ENCODE measurements at regions not wholly inside any gene's neighbourhood (a gene's known extent, or its start where the extent isn't known, plus 50 kb on each side); places are given as distances from the start of the nearest gene placed in this dataset.

DNA sequence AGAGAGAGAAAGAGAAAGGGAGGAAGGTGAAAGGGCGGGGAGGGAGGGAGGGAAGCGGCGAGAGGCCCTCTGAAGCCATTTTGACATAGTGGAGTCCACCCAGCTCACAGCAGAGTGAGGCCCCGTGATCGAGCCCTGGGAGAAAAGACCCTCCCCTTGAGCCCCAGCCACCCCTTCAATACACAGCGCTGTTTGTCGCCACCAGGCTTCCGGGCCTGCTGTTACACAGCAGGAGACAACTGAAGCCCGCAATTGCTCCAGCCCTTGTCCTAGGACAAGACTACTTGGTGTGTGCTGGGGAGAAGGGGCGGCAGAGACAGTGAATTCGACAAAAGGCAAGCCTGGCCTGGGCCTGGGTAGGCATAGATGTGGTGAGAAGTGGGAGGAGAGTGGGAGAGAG lies 67.3 kb downstream of the PRR18 start:
- TF ChIP-seq EZH2phosphoT487 (IDR thresholded peaks at IDR 0.05; ENCODE audit: low read length) (no peak), EZH2 (optimal IDR thresholded peaks at IDR 0.05; ENCODE audit: low read depth, low read length) (no peak)
- TF ChIP-seq, protein P1, sequence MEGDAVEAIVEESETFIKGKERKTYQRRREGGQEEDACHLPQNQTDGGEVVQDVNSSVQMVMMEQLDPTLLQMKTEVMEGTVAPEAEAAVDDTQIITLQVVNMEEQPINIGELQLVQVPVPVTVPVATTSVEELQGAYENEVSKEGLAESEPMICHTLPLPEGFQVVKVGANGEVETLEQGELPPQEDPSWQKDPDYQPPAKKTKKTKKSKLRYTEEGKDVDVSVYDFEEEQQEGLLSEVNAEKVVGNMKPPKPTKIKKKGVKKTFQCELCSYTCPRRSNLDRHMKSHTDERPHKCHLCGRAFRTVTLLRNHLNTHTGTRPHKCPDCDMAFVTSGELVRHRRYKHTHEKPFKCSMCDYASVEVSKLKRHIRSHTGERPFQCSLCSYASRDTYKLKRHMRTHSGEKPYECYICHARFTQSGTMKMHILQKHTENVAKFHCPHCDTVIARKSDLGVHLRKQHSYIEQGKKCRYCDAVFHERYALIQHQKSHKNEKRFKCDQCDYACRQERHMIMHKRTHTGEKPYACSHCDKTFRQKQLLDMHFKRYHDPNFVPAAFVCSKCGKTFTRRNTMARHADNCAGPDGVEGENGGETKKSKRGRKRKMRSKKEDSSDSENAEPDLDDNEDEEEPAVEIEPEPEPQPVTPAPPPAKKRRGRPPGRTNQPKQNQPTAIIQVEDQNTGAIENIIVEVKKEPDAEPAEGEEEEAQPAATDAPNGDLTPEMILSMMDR (IDR thresholded peaks at IDR 0.05; ENCODE audit: low read length) = no peak
- Histone ChIP-seq H3K4me2 (ENCODE audit: low read depth, low read length) (no peak overlapping the region), H3K27me3 (replicated peaks; ENCODE audit: insufficient read depth, low read length) (no peaks in the 10 kb centered on the region), H3K36me3 (replicated peaks; ENCODE audit: insufficient read depth, low read length) (no peaks in the 10 kb centered on the region), H2AFZ (ENCODE audit: low read length) (no peak overlapping the region), H3K79me2 (ENCODE audit: low read length) (no peaks in the 10 kb centered on the region), H3F3A (ENCODE audit: insufficient read depth, low read length) (no peaks in the 10 kb centered on the region), H3K9me2 (replicated peaks; ENCODE audit: insufficient read depth, low read length) (no peaks in the 10 kb centered on the region), H3K9me3 (replicated peaks; ENCODE audit: insufficient read depth, low read length) (no peaks in the 10 kb centered on the region), H3K4me1 (ENCODE audit: low read length) (no peaks in the 10 kb centered on the region), H3K4me3 (ENCODE audit: low read length) (no peak overlapping the region), H3K9ac (ENCODE audit: low read length) (no peak overlapping the region), H3K27ac (ENCODE audit: low read length) (no peak overlapping the region), H4K20me1 (ENCODE audit: insufficient read depth, low read length) (no peaks in the 10 kb centered on the region)
- DNase-seq = no peak

DNA sequence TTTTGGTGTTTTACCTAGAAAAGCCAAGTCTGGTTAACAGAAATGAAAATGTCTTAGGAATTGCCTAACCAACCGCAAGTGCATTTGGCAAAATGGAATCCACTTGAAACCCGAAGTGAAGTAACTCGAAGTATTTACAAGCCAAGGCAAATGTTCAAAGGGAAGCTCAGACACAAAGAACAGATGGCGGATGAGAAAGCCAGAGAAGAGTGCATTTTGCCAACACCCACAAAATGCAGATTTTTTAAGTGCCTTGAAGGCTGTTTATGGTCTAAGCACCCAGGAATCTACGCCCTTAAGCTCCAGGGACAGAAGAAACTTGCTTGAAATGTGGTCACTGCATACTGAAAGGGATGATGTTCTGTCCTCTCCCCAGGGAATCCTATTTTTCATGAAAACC lies 70.0 kb upstream of the TBXT start:
- Histone ChIP-seq H3K9ac (ENCODE audit: low read length) (no peak overlapping the region), H3K4me2 (ENCODE audit: low read depth, low read length) (no peak overlapping the region), H3K4me1 (ENCODE audit: low read length) (no peaks in the 10 kb centered on the region), H3F3A (ENCODE audit: insufficient read depth, low read length) (no peaks in the 10 kb centered on the region), H3K27ac (ENCODE audit: low read length) (no peak overlapping the region), H3K9me3 (replicated peaks; ENCODE audit: insufficient read depth, low read length) (no peaks in the 10 kb centered on the region), H3K36me3 (replicated peaks; ENCODE audit: insufficient read depth, low read length) (no peaks in the 10 kb centered on the region), H3K79me2 (ENCODE audit: low read length) (no peaks in the 10 kb centered on the region), H3K9me2 (replicated peaks; ENCODE audit: insufficient read depth, low read length) (no peaks in the 10 kb centered on the region), H3K27me3 (replicated peaks; ENCODE audit: insufficient read depth, low read length) (no peaks in the 10 kb centered on the region), H3K4me3 (ENCODE audit: low read length) (no peak overlapping the region), H2AFZ (ENCODE audit: low read length) (no peak overlapping the region), H4K20me1 (ENCODE audit: insufficient read depth, low read length) (no peaks in the 10 kb centered on the region)
- TF ChIP-seq EZH2phosphoT487 (IDR thresholded peaks at IDR 0.05; ENCODE audit: low read length) (no peak), EZH2 (optimal IDR thresholded peaks at IDR 0.05; ENCODE audit: low read depth, low read length) (no peak)
- TF ChIP-seq, protein P1 (IDR thresholded peaks at IDR 0.05; ENCODE audit: low read length) = no peak
- DNase-seq = no peak

DNA sequence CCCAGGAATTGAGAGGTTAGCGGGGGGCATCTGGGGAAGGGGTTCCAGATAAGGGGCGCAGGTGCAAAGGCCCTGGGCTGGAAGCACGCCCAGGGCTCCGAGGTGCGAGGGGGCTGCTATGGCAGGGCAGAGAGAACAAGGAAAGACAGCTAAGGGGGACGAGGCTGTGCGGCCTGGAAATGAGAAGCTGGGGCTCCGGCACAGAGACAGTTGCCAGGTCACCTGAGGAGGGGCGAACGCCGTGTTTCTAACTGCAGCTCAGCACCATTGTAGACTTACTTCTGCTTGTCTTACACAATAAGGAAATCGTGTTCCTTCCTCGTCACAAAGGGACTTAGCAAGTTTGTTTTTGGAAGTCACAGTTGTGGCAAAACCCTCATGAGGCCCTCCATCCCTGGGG lies 68.9 kb upstream of the TBXT start:
- Histone ChIP-seq H3K9ac (ENCODE audit: low read length) (no peak overlapping the region), H3K4me3 (ENCODE audit: low read length) (no peak overlapping the region), H3K4me2 (ENCODE audit: low read depth, low read length) (no peak overlapping the region), H3F3A (ENCODE audit: insufficient read depth, low read length) (no peaks in the 10 kb centered on the region), H3K79me2 (ENCODE audit: low read length) (no peaks in the 10 kb centered on the region), H3K36me3 (replicated peaks; ENCODE audit: insufficient read depth, low read length) (no peaks in the 10 kb centered on the region), H4K20me1 (ENCODE audit: insufficient read depth, low read length) (no peaks in the 10 kb centered on the region), H3K27me3 (replicated peaks; ENCODE audit: insufficient read depth, low read length) (no peaks in the 10 kb centered on the region), H3K27ac (ENCODE audit: low read length) (no peak overlapping the region), H3K9me3 (replicated peaks; ENCODE audit: insufficient read depth, low read length) (no peaks in the 10 kb centered on the region), H3K9me2 (replicated peaks; ENCODE audit: insufficient read depth, low read length) (no peaks in the 10 kb centered on the region), H2AFZ (ENCODE audit: low read length) (no peak overlapping the region), H3K4me1 (ENCODE audit: low read length) (no peaks in the 10 kb centered on the region)
- no peak for DNase-seq
- TF ChIP-seq EZH2phosphoT487 (IDR thresholded peaks at IDR 0.05; ENCODE audit: low read length) (no peak), EZH2 (optimal IDR thresholded peaks at IDR 0.05; ENCODE audit: low read depth, low read length) (no peak)
- TF ChIP-seq, protein P1 (IDR thresholded peaks at IDR 0.05; ENCODE audit: low read length) = no peak

Measured in MM.1S (cell line).